Smooth muscle cell (in vitro differentiated cells): ENCODE measurements at regions not wholly inside any gene's neighbourhood (a gene's known extent, or its start where the extent isn't known, plus 50 kb on each side); places are given as distances from the start of the nearest gene placed in this dataset.

ENCODE experiments used
- DNase-seq: peaks from one replicate; lab custom pipeline; 2025; ENCODE audit not compliant: unreplicated experiment; lab: John Stamatoyannopoulos, UW
- H2AFZ ChIP-seq: fragments of 200-600 bp; sonication (generic); 2 replicates; pipeline ENCODE4 v1.6.0; 2016; ENCODE audit warnings: antibody characterized with exemption, low read depth, mild to moderate bottlenecking
- H3F3A ChIP-seq: fragments of 200-600 bp; sonication (generic); 2 replicates; pipeline ENCODE4 v1.6.0; 2017; ENCODE audit warnings: antibody characterized with exemption, low read depth
- H3K27ac ChIP-seq: fragments of 200-600 bp; sonication (generic); 2 replicates; pipeline ENCODE4 v1.5.1; 2016; ENCODE audit warnings: low read depth, mild to moderate bottlenecking
- H3K27me3 ChIP-seq: fragments of 200-600 bp; sonication (generic); 2 replicates; pipeline ENCODE4 v1.6.1; 2016; ENCODE audit warnings: low read depth, mild to moderate bottlenecking
- H3K36me3 ChIP-seq: fragments of 200-600 bp; sonication (generic); 2 replicates; pipeline ENCODE4 v1.5.1; 2016; ENCODE audit warnings: low read depth
- H3K4me1 ChIP-seq: fragments of 200-600 bp; sonication (generic); 2 replicates; pipeline ENCODE4 v1.5.1; 2016; ENCODE audit warnings: low read depth
- H3K4me2 ChIP-seq: fragments of 200-600 bp; sonication (generic); 2 replicates; pipeline ENCODE4 v1.6.0; 2016; ENCODE audit warnings: mild to moderate bottlenecking
- H3K4me3 ChIP-seq: fragments of 200-600 bp; sonication (generic); 2 replicates; pipeline ENCODE4 v1.5.1; 2016; ENCODE audit warnings: mild to moderate bottlenecking
- H3K79me2 ChIP-seq: fragments of 200-600 bp; sonication (generic); 2 replicates; pipeline ENCODE4 v1.6.0; 2016; ENCODE audit warnings: low read depth, mild to moderate bottlenecking
- H3K9ac ChIP-seq: fragments of 200-600 bp; sonication (generic); 2 replicates; pipeline ENCODE4 v1.6.0; 2016; ENCODE audit warnings: low read depth
- H3K9me3 ChIP-seq: fragments of 200-600 bp; sonication (generic); replicated peaks from 2 replicates; pipeline ENCODE4 v1.5.1; 2016; ENCODE audit warnings: low read depth
- H4K20me1 ChIP-seq: fragments of 200-600 bp; sonication (generic); 2 replicates; pipeline ENCODE4 v1.6.0; 2016; ENCODE audit warnings: low read depth
- CTCF ChIP-seq: fragments of 200-600 bp; sonication (generic); IDR thresholded peaks from 2 replicates; pipeline ENCODE4 v1.5.1; 2017; ENCODE audit warnings: borderline replicate concordance, mild to moderate bottlenecking, antibody characterized with exemption; ENCODE audit not compliant: insufficient read depth, poor library complexity, severe bottlenecking
- WGBS: methylation state at CpG from one replicate; pipeline ENCODE4 v1.1.7; 2016; ENCODE audit warnings: low lambda C conversion rate; 5-methylcytosine and 5-hydroxymethylcytosine counted together

- Histone ChIP-seq H3K9ac (no peak overlapping the region), H2AFZ (no peak overlapping the region), H3K4me1 (no peaks in the 10 kb centered on the region), H3K4me3 (no peak overlapping the region), H3K9me3 (no peaks in the 10 kb centered on the region), H3K4me2 (no peak overlapping the region), H3K27ac (no peak overlapping the region), H3K27me3 (no peaks in the 10 kb centered on the region), H4K20me1 (no peaks in the 10 kb centered on the region), H3K79me2 (no peaks in the 10 kb centered on the region), H3F3A (no peaks in the 10 kb centered on the region), H3K36me3 (no peaks in the 10 kb centered on the region)
- no peak for DNase-seq
- TF ChIP-seq CTCF = no peak
Measured at GRCh38 chr13:107994137-107994536, 221.2 kb downstream of the LIG4 start.

GRCh38 chr13:107993239-107993949 is 221.9 kb downstream of the LIG4 start:
- Histone ChIP-seq H2AFZ (no peak overlapping the region), H3K4me3 (no peak overlapping the region), H3K27ac (no peak overlapping the region), H4K20me1 (no peaks in the 10 kb centered on the region), H3K27me3 (no peaks in the 10 kb centered on the region), H3F3A (no peaks in the 10 kb centered on the region), H3K36me3 (no peaks in the 10 kb centered on the region), H3K4me1 (no peaks in the 10 kb centered on the region), H3K9ac (no peak overlapping the region), H3K79me2 (no peaks in the 10 kb centered on the region), H3K4me2 (no peak overlapping the region), H3K9me3 (no peaks in the 10 kb centered on the region)
- no peak for TF ChIP-seq CTCF
- WGBS = 63% methylated on average over 4 of the region's 4 CpGs
- no peak for DNase-seq

GRCh38 chr13:107992542-107992941 is 222.8 kb downstream of the LIG4 start:
- Histone ChIP-seq H3K4me1 (no peaks in the 10 kb centered on the region), H3K9me3 (no peaks in the 10 kb centered on the region), H3K27ac (no peak overlapping the region), H3K4me3 (no peak overlapping the region), H3K27me3 (no peaks in the 10 kb centered on the region), H2AFZ (no peak overlapping the region), H3K36me3 (no peaks in the 10 kb centered on the region), H4K20me1 (no peaks in the 10 kb centered on the region), H3K4me2 (no peak overlapping the region), H3F3A (no peaks in the 10 kb centered on the region), H3K9ac (no peak overlapping the region), H3K79me2 (no peaks in the 10 kb centered on the region)
- 60% methylated on average over 2 of the region's 2 CpGs for WGBS
- TF ChIP-seq CTCF = no peak
- no peak for DNase-seq

- no peaks in the 10 kb centered on the region for H3K4me1 ChIP-seq
- H3K4me3 ChIP-seq = no peak overlapping the region
- no peak for DNase-seq
- H4K20me1 ChIP-seq = no peaks in the 10 kb centered on the region
- no peak overlapping the region for H3K4me2 ChIP-seq
- no peak overlapping the region for H3K9ac ChIP-seq
- no peaks in the 10 kb centered on the region for H3F3A ChIP-seq
- no peaks in the 10 kb centered on the region for H3K9me3 ChIP-seq
- no peak overlapping the region for H3K27ac ChIP-seq
- TF ChIP-seq CTCF = no peak
- no peaks in the 10 kb centered on the region for H3K36me3 ChIP-seq
- 83% methylated on average over 4 of the region's 4 CpGs for WGBS
- H3K79me2 ChIP-seq = no peaks in the 10 kb centered on the region
- no peaks in the 10 kb centered on the region for H3K27me3 ChIP-seq
- no peak overlapping the region for H2AFZ ChIP-seq
Measured at GRCh38 chr13:107977071-107977574, 238.2 kb downstream of the LIG4 start.
